ENCODE measurements at regions not wholly inside any gene's neighbourhood (a gene's known extent, or its start where the extent isn't known, plus 50 kb on each side); places are given as distances from the start of the nearest gene placed in this dataset.

DNA sequence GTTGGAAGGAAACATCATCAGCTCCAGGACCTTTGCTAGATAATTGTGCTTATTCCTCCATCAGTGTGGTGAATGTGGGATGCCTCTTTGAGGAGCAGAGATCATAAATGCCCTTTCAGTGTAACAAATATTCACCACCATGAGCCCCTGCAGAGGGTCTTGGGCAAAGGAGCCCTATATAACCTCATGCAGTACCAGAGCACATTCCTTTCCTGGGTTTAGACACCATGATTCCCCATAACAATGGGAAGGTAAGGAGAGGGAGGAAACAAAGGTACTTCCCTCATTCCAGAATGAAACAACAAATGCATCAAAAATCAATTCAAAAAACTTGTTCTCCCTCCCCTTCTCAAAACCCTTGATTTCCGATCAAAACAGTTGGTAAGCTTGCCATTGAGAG, 103.4 kb upstream of the PROX1 start:
- no peak for DNase-seq (ENCODE audit: low spot score)

DNA sequence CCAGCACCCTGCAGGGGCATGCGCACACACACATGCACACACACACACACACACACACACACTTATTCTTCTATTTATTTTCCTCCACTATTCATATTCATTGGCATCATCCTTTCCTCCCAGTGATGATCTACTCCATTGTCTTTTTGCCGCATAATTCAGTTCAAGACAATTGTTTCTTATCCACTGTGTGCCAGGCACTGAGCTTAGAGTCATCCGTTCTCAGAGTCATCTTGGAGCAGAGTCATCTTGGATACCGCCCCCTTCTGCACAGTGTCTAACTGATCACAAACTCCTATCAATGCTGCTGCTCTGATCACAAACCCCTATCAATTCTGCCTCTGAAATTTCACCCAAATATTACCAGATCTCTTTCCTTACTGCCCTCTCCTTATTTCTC, 102.8 kb upstream of the PROX1 start:
- DNase-seq (ENCODE audit: low spot score) = no peak

GRCh38 chr1:213887842-213888241, 99.9 kb upstream of the PROX1 start:
- no peak for DNase-seq (ENCODE audit: low spot score)

DNA sequence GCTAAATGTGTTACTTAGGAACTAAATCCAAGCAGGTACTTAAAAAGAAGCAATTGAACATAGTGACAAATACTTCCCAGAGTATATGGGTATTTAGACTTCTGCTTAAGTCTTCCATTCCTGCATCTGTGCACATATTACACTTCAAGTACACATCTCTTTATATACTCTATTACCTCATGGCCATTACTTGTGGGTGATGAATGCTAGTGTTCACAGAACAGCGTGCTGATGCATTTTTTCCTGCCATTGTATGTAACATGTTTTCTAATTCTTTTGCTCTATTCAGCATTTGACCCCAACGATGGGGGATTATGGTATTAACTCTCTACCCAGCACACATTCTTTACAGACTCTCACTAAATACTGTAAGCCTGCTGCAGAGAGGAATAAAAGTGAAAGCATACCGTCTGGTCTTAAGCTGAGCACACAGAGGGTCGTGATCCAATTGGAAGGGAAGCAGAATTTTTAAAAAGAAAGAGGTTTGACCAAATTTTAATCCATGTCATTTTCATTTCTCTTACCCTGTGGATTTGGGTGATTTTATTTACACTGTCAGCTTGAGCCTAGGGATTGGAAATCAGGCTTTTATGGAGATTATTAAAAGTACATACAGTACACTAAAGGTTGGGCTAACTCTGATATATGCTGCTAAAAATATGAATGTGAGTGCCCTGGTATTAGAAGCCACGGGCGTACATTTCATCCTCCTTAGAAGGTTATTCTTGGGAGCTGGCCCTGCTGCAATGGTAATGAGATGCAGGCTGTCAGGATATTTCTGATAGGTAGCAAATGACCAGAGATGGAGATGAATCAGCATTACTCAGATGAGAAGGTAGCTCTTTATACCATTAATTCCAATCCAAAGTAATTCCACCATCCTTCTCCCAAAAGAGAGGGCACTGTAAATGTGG, 95.5 kb upstream of the PROX1 start:
- no peak for DNase-seq (ENCODE audit: low spot score)

- DNase-seq (ENCODE audit: low spot score) = no peak
Measured at GRCh38 chr1:213898684-213899083, 89.1 kb upstream of the PROX1 start.

- no peak for DNase-seq (ENCODE audit: low spot score)
Measured at GRCh38 chr1:213899413-213899812, 88.4 kb upstream of the PROX1 start.

DNA sequence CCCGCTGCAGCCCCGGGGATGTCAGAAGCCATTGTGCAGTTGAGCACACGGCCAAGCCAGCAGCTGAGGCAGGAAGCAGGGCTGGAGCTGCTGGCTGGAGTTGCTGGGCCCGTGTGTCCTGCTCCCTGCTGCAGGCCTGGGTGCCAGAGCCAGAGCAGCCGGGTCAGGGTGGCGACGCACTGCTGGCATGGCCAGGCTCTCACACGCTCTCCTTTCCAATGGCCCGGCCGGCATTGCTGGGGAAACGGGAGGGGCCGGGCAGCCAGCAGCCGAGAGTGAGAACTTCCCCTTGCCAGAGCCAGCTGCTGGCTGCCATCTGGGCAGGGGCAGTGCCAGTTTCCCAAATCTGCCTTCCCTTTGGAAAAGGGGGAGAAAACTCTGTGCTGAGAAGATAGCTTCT, 82.4 kb upstream of the PROX1 start:
- DNase-seq (ENCODE audit: low spot score) = no peak

DNA sequence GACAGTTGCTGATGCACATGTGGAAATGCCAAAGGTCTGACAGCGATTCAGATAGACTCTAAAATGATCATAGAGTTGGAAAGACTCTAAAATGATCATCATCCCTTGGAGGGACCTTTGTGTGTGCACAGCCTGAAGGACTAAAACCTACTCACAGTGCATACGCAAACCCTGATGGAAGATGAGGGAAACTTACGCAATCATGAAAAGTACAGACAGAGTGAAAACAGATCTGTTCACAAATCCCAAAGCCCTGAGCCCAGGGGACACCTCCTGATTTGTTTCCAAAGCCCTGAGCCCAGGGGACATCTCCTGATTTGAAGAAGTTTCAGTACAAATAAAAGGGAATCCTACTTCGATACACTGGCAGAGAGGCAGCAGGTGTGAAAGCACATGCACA, 79.3 kb upstream of the PROX1 start:
- no peak for DNase-seq (ENCODE audit: low spot score)

DNA sequence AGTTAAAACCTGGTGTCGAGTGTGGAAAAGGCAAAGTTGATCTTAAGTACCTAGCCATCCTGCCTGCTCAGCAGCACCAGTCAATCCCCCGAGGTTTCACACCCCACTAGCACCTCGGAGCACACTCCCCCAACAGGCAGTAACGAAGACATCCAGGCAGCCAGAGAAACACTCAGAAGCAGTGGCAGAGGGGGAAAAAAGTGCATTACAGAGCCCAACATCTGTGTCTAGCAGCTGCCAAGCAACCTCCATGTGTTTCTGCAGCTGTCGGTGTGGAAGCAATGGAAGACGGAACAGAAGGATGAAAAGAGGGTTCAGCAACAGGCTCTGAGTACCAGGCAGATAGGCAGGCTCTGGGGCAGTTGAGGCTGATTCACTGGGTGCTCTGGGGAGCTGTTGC, 73.4 kb upstream of the PROX1 start:
- no peak for DNase-seq (ENCODE audit: low spot score)

- no peak for DNase-seq (ENCODE audit: low spot score)
Measured at GRCh38 chr1:213921311-213921710, 66.5 kb upstream of the PROX1 start.

DNA sequence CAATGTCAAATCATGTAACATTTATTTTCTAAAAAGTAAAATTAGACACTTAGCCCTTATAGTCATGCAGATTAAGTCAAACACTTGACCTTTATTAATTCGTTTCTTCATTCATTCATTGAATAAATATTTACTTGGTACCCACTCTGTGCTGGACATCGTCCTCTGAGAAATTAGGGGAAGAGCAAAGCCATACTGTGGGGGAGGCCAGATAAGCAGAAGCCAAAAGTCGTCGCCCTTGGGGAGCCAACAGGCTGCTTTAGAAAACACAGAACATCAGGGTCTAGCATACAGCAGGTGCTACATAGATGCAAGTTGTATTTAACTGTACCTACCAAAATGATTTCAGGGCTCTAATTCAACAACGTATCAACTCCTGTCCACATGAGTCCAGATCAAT, 66.1 kb upstream of the PROX1 start:
- no peak for DNase-seq (ENCODE audit: low spot score)

DNA sequence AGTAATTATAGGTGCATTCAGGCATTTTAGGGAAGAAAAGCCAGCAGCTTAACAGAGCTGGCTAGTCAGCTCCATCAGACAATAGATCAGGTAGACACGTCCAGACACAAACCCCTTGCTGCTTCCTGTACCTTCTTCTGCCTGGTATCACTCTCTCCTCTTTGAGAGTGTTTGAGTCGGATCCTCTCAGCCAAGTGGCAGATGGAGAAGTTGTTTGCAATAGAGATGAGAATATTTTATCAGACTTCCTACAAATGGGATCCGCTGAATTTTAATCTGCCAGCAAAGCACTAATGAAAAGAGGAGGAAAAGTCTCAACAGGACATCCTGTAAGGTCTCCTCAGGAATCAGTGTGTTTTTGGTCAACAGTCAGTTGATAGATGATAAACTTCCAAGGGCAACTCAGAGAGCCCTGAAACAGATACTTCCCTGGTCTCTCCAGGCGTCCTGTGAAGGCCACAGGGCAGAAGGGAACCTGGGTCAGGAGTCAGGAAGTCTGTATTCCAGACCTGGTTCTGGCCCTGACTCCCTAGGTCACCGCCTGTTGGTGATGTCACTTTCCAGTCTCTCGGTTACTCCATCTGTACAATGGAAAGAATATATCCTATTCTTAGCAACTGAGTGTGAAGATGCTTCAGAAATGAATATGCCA, 62.1 kb upstream of the PROX1 start:
- DNase-seq (ENCODE audit: low spot score) = no peak

DNA sequence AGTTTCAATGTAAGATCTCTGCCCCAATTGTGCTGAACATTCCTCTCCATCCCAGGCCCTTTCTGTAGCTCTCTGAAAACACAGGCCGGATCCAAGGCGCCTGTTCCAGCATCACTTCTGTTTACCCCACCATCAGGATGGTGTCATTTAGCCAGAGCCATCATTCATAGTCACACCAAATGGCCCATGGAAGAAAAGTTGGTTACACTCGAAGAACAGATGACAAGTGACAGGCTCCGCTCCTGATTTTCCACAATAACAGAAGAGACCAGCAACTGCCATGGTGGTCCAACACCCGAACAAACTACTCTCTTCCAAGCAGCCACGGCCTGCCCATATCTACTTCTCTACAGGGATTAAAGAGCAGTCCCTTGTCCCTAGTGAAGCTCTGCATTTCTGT, 59.9 kb upstream of the PROX1 start:
- DNase-seq (ENCODE audit: low spot score) = no peak

- no peak for DNase-seq (ENCODE audit: low spot score)
Measured at GRCh38 chr1:213929398-213929797, 58.4 kb upstream of the PROX1 start.

GRCh38 chr1:213931836-213932235, 55.9 kb upstream of the PROX1 start:
- no peak for DNase-seq (ENCODE audit: low spot score)

GRCh38 chr1:213933336-213933735, 54.4 kb upstream of the PROX1 start:
- no peak for DNase-seq (ENCODE audit: low spot score)

DNA sequence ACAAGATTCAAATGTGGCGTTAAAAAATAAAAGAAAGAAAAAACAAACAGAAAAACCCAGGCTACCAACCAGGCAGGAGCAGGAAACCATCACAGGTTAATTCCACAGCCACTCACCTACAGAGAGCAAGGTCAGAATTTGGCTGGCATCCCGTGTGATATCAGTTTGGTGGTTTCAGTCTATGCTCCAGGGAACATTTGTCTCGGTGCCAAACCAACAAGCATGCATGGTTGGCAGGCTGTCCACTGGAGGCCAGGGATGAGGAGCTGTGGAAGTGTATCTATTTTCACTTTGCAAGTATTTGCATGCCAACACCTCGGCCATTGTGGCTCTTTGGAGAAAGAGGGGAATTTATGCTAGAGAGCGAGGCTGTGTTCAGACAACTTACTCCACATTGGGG, 53.1 kb upstream of the PROX1 start:
- no peak for DNase-seq (ENCODE audit: low spot score)

GRCh38 chr1:213936571-213936970, 51.2 kb upstream of the PROX1 start:
- no peak for DNase-seq (ENCODE audit: low spot score)

Data from CD4-positive, alpha-beta T cell treated with Interleukin-6 at 100 ng/mL for 8 hours (primary cell).